WTC11 (cell line): ENCODE measurements at regions not wholly inside any gene's neighbourhood (a gene's known extent, or its start where the extent isn't known, plus 50 kb on each side); places are given as distances from the start of the nearest gene placed in this dataset.
A peak's percentile ranks its signal among the peaks of the same experiment; 100 is the strongest.

ENCODE experiments used
- ATAC-seq: fragments of 200-7000 bp; cut with Tn5 transposase; 2 replicates; pipeline ENCODE4 v1.10.0; 2021; ENCODE audit warnings: mild to moderate bottlenecking, moderate library complexity
- CTCF ChIA-PET: fragments of 300-600 bp; sonication (Branson Sonifier 250); formaldehyde crosslinking; loops from one replicate; lab custom pipeline; 2021; ENCODE audit warnings: antibody characterized with exemption; lab: Charles Lee
- POLR2A ChIA-PET: fragments of 350-600 bp; sonication (Branson Sonifier 250); formaldehyde crosslinking; loops from one replicate; lab custom pipeline; 2021; ENCODE audit warnings: antibody characterized with exemption; lab: Charles Lee
- DNase-seq: peaks from one replicate; pipeline ENCODE4 v3.0.0; 2021; ENCODE audit warnings: low spot score
- H3K27ac Mint-ChIP-seq: 2 replicates; pipeline ENCODE4 v1.8.0; 2021; ENCODE audit warnings: mixed read lengths
- H3K27me3 Mint-ChIP-seq: 2 replicates; pipeline ENCODE4 v1.8.0; 2021; ENCODE audit warnings: low read depth, mild to moderate bottlenecking, moderate library complexity, mixed read lengths
- H3K36me3 Mint-ChIP-seq: 2 replicates; pipeline ENCODE4 v1.8.0; 2021; ENCODE audit warnings: mixed read lengths
- H3K4me1 Mint-ChIP-seq: 2 replicates; pipeline ENCODE4 v1.8.0; 2022; ENCODE audit warnings: mixed read lengths
- H3K4me3 Mint-ChIP-seq: 2 replicates; pipeline ENCODE4 v1.8.0; 2021; ENCODE audit warnings: mild to moderate bottlenecking, moderate library complexity, mixed read lengths
- H3K9me3 Mint-ChIP-seq: 2 replicates; pipeline ENCODE4 v1.8.0; 2021; ENCODE audit warnings: mixed read lengths
- CDX4 ChIP-seq: fragments of 250-450 bp; sonication (Bioruptor Pico); IDR thresholded peaks from 2 replicates; pipeline ENCODE4 v1.9.0; 2021; ENCODE audit warnings: moderate library complexity, mild to moderate bottlenecking, inconsistent platforms, borderline replicate concordance
- ELF4 ChIP-seq: sonication (generic); formaldehyde crosslinking; IDR thresholded peaks from 2 replicates; pipeline ENCODE4 v1.8.1; 2022; ENCODE audit warnings: low read depth, mild to moderate bottlenecking, moderate library complexity, missing genetic modification reagents
- FOXK1 ChIP-seq: sonication (generic); formaldehyde crosslinking; IDR thresholded peaks from 2 replicates; pipeline ENCODE4 v1.8.0; 2022; ENCODE audit warnings: mild to moderate bottlenecking, moderate library complexity, missing genetic modification reagents
- NFE2L1 ChIP-seq: sonication (generic); formaldehyde crosslinking; IDR thresholded peaks from 2 replicates; pipeline ENCODE4 v1.8.1; 2023; ENCODE audit warnings: missing genetic modification reagents
- PRDM15 ChIP-seq: sonication (generic); formaldehyde crosslinking; IDR thresholded peaks from 2 replicates; pipeline ENCODE4 v1.8.0; 2022; ENCODE audit warnings: missing genetic modification reagents
- STAT6 ChIP-seq: sonication (generic); formaldehyde crosslinking; conservative IDR thresholded peaks from 2 replicates; pipeline ENCODE4 v1.8.1; 2023; ENCODE audit warnings: mild to moderate bottlenecking, low read depth, missing genetic modification reagents, moderate library complexity
- ZBTB21 ChIP-seq: sonication (generic); formaldehyde crosslinking; IDR thresholded peaks from 2 replicates; pipeline ENCODE4 v1.8.1; 2023; ENCODE audit warnings: mild to moderate bottlenecking, missing genetic modification reagents, borderline replicate concordance
- ZNF532 ChIP-seq: fragments of 250-450 bp; sonication (Bioruptor Pico); IDR thresholded peaks from 2 replicates; pipeline ENCODE4 v1.9.0; 2021; ENCODE audit warnings: mild to moderate bottlenecking, borderline replicate concordance
- TF ChIP-seq, protein P1 (sequence below): sonication (generic); formaldehyde crosslinking; IDR thresholded peaks from 2 replicates; pipeline ENCODE4 v1.8.1; 2022; ENCODE audit warnings: low read depth, mild to moderate bottlenecking, moderate library complexity, missing genetic modification reagents, borderline replicate concordance
- TF ChIP-seq, protein P2 (sequence below): sonication (generic); formaldehyde crosslinking; IDR thresholded peaks from 2 replicates; pipeline ENCODE4 v1.8.1; 2023; ENCODE audit warnings: mild to moderate bottlenecking, moderate library complexity, missing genetic modification reagents

GRCh38 chr7:17593819-17594419, 295.5 kb downstream of the AHR start:
- no peak overlapping the region for H3K4me3 Mint-ChIP-seq

More at GRCh38 chr7:17593819-17594419, 295.5 kb downstream of the AHR start:
- ATAC-seq (peak; percentile 76), DNase-seq (no peak)
- Mint-ChIP-seq H3K9me3 (peaks cover 5% of the 10 kb centered on the region; the same call in 1 of the 2 replicates), H3K27ac (no peak overlapping the region), H3K27me3 (no peaks in the 10 kb centered on the region), H3K4me1 (peaks cover 7% of the 10 kb centered on the region), H3K36me3 (no peaks in the 10 kb centered on the region)
- ChIA-PET CTCF (no interaction called here), POLR2A (no interaction called here)
- TF ChIP-seq CDX4 (CRISPR knock-in tag) (no peak), ZNF532 (no peak), NFE2L1 (CRISPR knock-in tag) (no peak), ELF4 (no peak), PRDM15 (CRISPR knock-in tag) (no peak), FOXK1 (CRISPR knock-in tag) (no peak), STAT6 (CRISPR knock-in tag) (no peak), ZBTB21 (CRISPR knock-in tag) (no peak)
- TF ChIP-seq, protein P1, sequence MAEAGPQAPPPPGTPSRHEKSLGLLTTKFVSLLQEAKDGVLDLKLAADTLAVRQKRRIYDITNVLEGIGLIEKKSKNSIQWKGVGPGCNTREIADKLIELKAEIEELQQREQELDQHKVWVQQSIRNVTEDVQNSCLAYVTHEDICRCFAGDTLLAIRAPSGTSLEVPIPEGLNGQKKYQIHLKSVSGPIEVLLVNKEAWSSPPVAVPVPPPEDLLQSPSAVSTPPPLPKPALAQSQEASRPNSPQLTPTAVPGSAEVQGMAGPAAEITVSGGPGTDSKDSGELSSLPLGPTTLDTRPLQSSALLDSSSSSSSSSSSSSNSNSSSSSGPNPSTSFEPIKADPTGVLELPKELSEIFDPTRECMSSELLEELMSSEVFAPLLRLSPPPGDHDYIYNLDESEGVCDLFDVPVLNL (CRISPR knock-in tag) = no peak
- TF ChIP-seq, protein P2, sequence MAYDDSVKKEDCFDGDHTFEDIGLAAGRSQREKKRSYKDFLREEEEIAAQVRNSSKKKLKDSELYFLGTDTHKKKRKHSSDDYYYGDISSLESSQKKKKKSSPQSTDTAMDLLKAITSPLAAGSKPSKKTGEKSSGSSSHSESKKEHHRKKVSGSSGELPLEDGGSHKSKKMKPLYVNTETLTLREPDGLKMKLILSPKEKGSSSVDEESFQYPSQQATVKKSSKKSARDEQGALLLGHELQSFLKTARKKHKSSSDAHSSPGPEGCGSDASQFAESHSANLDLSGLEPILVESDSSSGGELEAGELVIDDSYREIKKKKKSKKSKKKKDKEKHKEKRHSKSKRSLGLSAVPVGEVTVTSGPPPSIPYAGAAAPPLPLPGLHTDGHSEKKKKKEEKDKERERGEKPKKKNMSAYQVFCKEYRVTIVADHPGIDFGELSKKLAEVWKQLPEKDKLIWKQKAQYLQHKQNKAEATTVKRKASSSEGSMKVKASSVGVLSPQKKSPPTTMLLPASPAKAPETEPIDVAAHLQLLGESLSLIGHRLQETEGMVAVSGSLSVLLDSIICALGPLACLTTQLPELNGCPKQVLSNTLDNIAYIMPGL (CRISPR knock-in tag) = no peak
